Liver (tissue), 3 donors: ENCODE measurements at regions not wholly inside any gene's neighbourhood (a gene's known extent, or its start where the extent isn't known, plus 50 kb on each side); places are given as distances from the start of the nearest gene placed in this dataset.

Experiments
- CTCF ChIP-seq: fragments of 150-350 bp; IDR thresholded peaks from 2 replicates; pipeline ENCODE4 v1.5.1; 2017; ENCODE audit warnings: improper control_type of control experiment, low read depth, low read length; ENCODE audit not compliant: missing input control
- EGR1 ChIP-seq, 2 donors: IDR thresholded peaks; 2 replicates each; pipeline ENCODE4 v1.6.1; 2016 to 2018; ENCODE audit warnings: antibody characterized with exemption in 2 of 2, low read depth in 2 of 2
- HNF4G ChIP-seq: IDR thresholded peaks from 2 replicates; pipeline ENCODE4 v1.6.1; 2016; ENCODE audit warnings: antibody characterized with exemption
- MAX ChIP-seq: IDR thresholded peaks from 2 replicates; pipeline ENCODE4 v1.6.1; 2016; ENCODE audit warnings: antibody characterized with exemption
- SP1 ChIP-seq: IDR thresholded peaks from 2 replicates; pipeline ENCODE4 v1.6.1; 2018; ENCODE audit warnings: antibody characterized with exemption, mild to moderate bottlenecking
- TAF1 ChIP-seq: conservative IDR thresholded peaks from 2 replicates; pipeline ENCODE4 v1.6.1; 2016; ENCODE audit warnings: antibody characterized with exemption, mild to moderate bottlenecking
- TF ChIP-seq, protein P1 (sequence below): IDR thresholded peaks from 2 replicates; pipeline ENCODE4 v1.6.1; 2016; ENCODE audit warnings: antibody characterized with exemption, mild to moderate bottlenecking
- donor health status: healthy.
- donor health status: healthy.

GRCh38 chr2:121131375-121131774, 153.6 kb downstream of the TFCP2L1 start:
- TF ChIP-seq EGR1 (IDR thresholded peaks at IDR 0.05; ENCODE audit: low read depth in 2 of 2) (no peak), CTCF (no peak), SP1 (no peak), TAF1 (no peak), HNF4G (no peak), MAX (no peak)
- TF ChIP-seq, protein P1, sequence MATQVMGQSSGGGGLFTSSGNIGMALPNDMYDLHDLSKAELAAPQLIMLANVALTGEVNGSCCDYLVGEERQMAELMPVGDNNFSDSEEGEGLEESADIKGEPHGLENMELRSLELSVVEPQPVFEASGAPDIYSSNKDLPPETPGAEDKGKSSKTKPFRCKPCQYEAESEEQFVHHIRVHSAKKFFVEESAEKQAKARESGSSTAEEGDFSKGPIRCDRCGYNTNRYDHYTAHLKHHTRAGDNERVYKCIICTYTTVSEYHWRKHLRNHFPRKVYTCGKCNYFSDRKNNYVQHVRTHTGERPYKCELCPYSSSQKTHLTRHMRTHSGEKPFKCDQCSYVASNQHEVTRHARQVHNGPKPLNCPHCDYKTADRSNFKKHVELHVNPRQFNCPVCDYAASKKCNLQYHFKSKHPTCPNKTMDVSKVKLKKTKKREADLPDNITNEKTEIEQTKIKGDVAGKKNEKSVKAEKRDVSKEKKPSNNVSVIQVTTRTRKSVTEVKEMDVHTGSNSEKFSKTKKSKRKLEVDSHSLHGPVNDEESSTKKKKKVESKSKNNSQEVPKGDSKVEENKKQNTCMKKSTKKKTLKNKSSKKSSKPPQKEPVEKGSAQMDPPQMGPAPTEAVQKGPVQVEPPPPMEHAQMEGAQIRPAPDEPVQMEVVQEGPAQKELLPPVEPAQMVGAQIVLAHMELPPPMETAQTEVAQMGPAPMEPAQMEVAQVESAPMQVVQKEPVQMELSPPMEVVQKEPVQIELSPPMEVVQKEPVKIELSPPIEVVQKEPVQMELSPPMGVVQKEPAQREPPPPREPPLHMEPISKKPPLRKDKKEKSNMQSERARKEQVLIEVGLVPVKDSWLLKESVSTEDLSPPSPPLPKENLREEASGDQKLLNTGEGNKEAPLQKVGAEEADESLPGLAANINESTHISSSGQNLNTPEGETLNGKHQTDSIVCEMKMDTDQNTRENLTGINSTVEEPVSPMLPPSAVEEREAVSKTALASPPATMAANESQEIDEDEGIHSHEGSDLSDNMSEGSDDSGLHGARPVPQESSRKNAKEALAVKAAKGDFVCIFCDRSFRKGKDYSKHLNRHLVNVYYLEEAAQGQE: no peak
